Mammary epithelial cell (primary cell): ENCODE measurements at regions not wholly inside any gene's neighbourhood (a gene's known extent, or its start where the extent isn't known, plus 50 kb on each side); places are given as distances from the start of the nearest gene placed in this dataset.

Source experiments
- EZH2 ChIP-seq: IDR thresholded peaks from 2 replicates; pipeline ENCODE4 v1.6.1; 2012; ENCODE audit warnings: low read length, inconsistent platforms, borderline replicate concordance
- TF ChIP-seq, protein P1 (sequence below), 2 donors: IDR thresholded peaks in 1 of 2; conservative IDR thresholded peaks in 1 of 2; 2 replicates each; pipeline ENCODE4 v1.5.1; 2011 to 2012; ENCODE audit warnings: inconsistent platforms in 2 of 2, low read length in 2 of 2, mild to moderate bottlenecking in 2 of 2, control low read depth in 1 of 2, low read depth in 1 of 2; ENCODE audit not compliant: insufficient read depth in 1 of 2; ENCODE audit errors: extremely low read depth in 1 of 2

DNA sequence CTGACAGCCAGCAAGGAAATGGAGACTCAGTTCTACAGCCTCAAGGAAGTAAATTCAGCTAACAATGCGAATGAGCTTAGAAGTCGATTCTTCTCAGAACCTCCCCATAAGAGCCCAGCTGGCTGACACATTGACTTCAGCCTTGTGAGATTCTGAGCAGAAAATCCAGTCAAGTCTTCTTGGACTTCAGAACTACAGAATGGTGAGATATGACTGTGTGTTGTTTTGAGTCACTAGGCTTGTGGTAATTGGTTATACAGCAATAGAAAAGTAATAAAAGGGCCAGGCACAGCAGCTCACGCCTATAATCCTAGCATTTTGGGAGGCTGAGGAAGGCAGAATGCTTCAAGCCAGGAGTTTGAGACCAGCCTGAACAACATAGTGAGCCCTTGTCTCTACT is 161.8 kb upstream of the IVNS1ABP start:
- TF ChIP-seq, protein P1, sequence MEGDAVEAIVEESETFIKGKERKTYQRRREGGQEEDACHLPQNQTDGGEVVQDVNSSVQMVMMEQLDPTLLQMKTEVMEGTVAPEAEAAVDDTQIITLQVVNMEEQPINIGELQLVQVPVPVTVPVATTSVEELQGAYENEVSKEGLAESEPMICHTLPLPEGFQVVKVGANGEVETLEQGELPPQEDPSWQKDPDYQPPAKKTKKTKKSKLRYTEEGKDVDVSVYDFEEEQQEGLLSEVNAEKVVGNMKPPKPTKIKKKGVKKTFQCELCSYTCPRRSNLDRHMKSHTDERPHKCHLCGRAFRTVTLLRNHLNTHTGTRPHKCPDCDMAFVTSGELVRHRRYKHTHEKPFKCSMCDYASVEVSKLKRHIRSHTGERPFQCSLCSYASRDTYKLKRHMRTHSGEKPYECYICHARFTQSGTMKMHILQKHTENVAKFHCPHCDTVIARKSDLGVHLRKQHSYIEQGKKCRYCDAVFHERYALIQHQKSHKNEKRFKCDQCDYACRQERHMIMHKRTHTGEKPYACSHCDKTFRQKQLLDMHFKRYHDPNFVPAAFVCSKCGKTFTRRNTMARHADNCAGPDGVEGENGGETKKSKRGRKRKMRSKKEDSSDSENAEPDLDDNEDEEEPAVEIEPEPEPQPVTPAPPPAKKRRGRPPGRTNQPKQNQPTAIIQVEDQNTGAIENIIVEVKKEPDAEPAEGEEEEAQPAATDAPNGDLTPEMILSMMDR (conservative IDR thresholded peaks at IDR 0.05 in 1 of 2, IDR thresholded peaks at IDR 0.05 in 1 of 2; ENCODE audit: extremely low read depth in 1 of 2, insufficient read depth in 1 of 2, low read depth in 1 of 2, low read length in 2 of 2) = no peak
- TF ChIP-seq EZH2 = no peak
